ENCODE measurements at regions not wholly inside any gene's neighbourhood (a gene's known extent, or its start where the extent isn't known, plus 50 kb on each side); places are given as distances from the start of the nearest gene placed in this dataset.

- H3K9me3 ChIP-seq, result no peaks in the 10 kb centered on the region
- no peak for DNase-seq
- TF ChIP-seq CTCF (IDR thresholded peaks at IDR 0.05), result no peak
- no peak for TF ChIP-seq POLR2A (IDR thresholded peaks at IDR 0.05)
- H3K4me3 ChIP-seq, result no peak overlapping the region
- no peaks in the 10 kb centered on the region for H3K36me3 ChIP-seq
- H3K27ac ChIP-seq, result no peak overlapping the region
- H3K4me1 ChIP-seq, result no peaks in the 10 kb centered on the region
- no peaks in the 10 kb centered on the region for H3K27me3 ChIP-seq
Observed at GRCh38 chr18:43665105-43665788, 388.0 kb upstream of the SYT4 start.

- TF ChIP-seq POLR2A (IDR thresholded peaks at IDR 0.05) (no peak), CTCF (IDR thresholded peaks at IDR 0.05) (no peak)
- no peaks in the 10 kb centered on the region for H3K9me3 ChIP-seq
- H3K27ac ChIP-seq, result no peak overlapping the region
- no peaks in the 10 kb centered on the region for H3K36me3 ChIP-seq
- no peak for DNase-seq
- H3K4me3 ChIP-seq, result no peak overlapping the region
- H3K4me1 ChIP-seq, result no peaks in the 10 kb centered on the region
- H3K27me3 ChIP-seq, result no peaks in the 10 kb centered on the region
Observed at GRCh38 chr18:43668866-43669265, 391.6 kb upstream of the SYT4 start.

DNA sequence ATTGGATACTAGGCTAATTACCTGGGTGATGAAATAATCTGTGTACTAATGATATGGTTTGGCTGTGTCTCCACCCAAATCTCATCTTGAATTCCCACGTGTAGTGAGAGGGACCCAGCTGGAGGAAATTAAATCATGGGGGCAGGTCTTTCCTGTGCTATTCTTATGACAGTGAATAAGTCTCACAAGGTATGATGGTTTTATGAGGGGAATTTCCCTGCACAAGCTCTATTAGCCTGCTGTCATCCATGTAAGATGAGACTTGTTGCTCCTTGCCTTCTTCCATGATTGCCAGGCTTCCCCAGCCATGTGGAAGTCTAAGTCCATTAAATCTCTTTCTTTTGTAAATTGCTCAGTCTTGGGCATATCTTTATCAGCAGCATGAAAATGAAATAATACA, 394.1 kb upstream of the SYT4 start:
- no peaks in the 10 kb centered on the region for H3K4me1 ChIP-seq
- no peaks in the 10 kb centered on the region for H3K36me3 ChIP-seq
- H3K27me3 ChIP-seq, result no peaks in the 10 kb centered on the region
- H3K9me3 ChIP-seq, result no peaks in the 10 kb centered on the region
- no peak for TF ChIP-seq POLR2A (IDR thresholded peaks at IDR 0.05)
- TF ChIP-seq CTCF (IDR thresholded peaks at IDR 0.05), result no peak
- H3K27ac ChIP-seq, result no peak overlapping the region
- H3K4me3 ChIP-seq, result no peak overlapping the region
- DNase-seq, result no peak

GRCh38 chr18:43680096-43680495, 402.8 kb upstream of the SYT4 start:
- H3K36me3 ChIP-seq, result no peaks in the 10 kb centered on the region
- no peak for DNase-seq
- TF ChIP-seq CTCF (IDR thresholded peaks at IDR 0.05) (no peak), POLR2A (IDR thresholded peaks at IDR 0.05) (no peak)
- H3K27me3 ChIP-seq, result no peaks in the 10 kb centered on the region
- no peaks in the 10 kb centered on the region for H3K4me1 ChIP-seq
- H3K27ac ChIP-seq, result no peak overlapping the region
- H3K9me3 ChIP-seq, result no peaks in the 10 kb centered on the region
- no peak overlapping the region for H3K4me3 ChIP-seq

- no peaks in the 10 kb centered on the region for H3K4me1 ChIP-seq
- no peaks in the 10 kb centered on the region for H3K36me3 ChIP-seq
- H3K9me3 ChIP-seq, result no peaks in the 10 kb centered on the region
- no peak overlapping the region for H3K4me3 ChIP-seq
- DNase-seq, result no peak
- TF ChIP-seq POLR2A (IDR thresholded peaks at IDR 0.05), result no peak
- TF ChIP-seq CTCF (IDR thresholded peaks at IDR 0.05), result no peak
- H3K27ac ChIP-seq, result no peak overlapping the region
- no peaks in the 10 kb centered on the region for H3K27me3 ChIP-seq
Observed at GRCh38 chr18:43681661-43682060, 404.4 kb upstream of the SYT4 start.

GRCh38 chr18:43682196-43682595, 404.9 kb upstream of the SYT4 start:
- TF ChIP-seq CTCF (IDR thresholded peaks at IDR 0.05) (no peak), POLR2A (IDR thresholded peaks at IDR 0.05) (no peak)
- H3K4me1 ChIP-seq, result no peaks in the 10 kb centered on the region

More at GRCh38 chr18:43682196-43682595, 404.9 kb upstream of the SYT4 start:
- no peak overlapping the region for H3K4me3 ChIP-seq
- no peak overlapping the region for H3K27ac ChIP-seq
- H3K36me3 ChIP-seq, result no peaks in the 10 kb centered on the region
- DNase-seq, result no peak
- no peaks in the 10 kb centered on the region for H3K27me3 ChIP-seq
- H3K9me3 ChIP-seq, result no peaks in the 10 kb centered on the region

Data from Peyer's patch (tissue), 4 donors.